SK-N-SH (cell line): ENCODE measurements at regions not wholly inside any gene's neighbourhood (a gene's known extent, or its start where the extent isn't known, plus 50 kb on each side); places are given as distances from the start of the nearest gene placed in this dataset.

Experiments used
- CTCF ChIA-PET: fragments of 300-600, 350-600 bp; formaldehyde crosslinking; extraction: SDS; loops from one replicate; lab custom pipeline; 2021; lab: Yijun Ruan, JAX
- POLR2A ChIA-PET: fragments of 350-600 bp; sonication (Branson Sonifier 250); formaldehyde crosslinking; extraction: SDS; loops from one replicate; lab custom pipeline; 2020; ENCODE audit warnings: antibody characterized with exemption, inconsistent platforms; lab: Yijun Ruan, JAX
- DNase-seq: peaks from one replicate; pipeline ENCODE4 v3.0.0; 2012
- H2AFZ ChIP-seq: fragments of 200-600 bp; sonication (generic); 2 replicates; pipeline ENCODE4 v1.8.1; 2016; ENCODE audit warnings: antibody characterized with exemption, mild to moderate bottlenecking, low read depth
- H3F3A ChIP-seq: fragments of 200-600 bp; sonication (generic); replicated peaks from 2 replicates; pipeline ENCODE3; 2016; ENCODE audit warnings: antibody characterized with exemption, mild to moderate bottlenecking; ENCODE audit not compliant: insufficient read depth
- H3K27ac ChIP-seq, 2 experiments: fragments of 200-500 bp in 1 of 2; fragments of 200-600 bp in 1 of 2; sonication (Bioruptor generic) in 1 of 2; sonication (generic), shearing (Covaris generic) in 1 of 2; 2 replicates each; pipeline versions ENCODE4 v1.5.1 to v1.6.1; 2014 to 2016; ENCODE audit warnings: low read depth in 2 of 2, inconsistent platforms in 1 of 2, low read length in 1 of 2, mild to moderate bottlenecking in 1 of 2, mixed read lengths in 1 of 2
- H3K27me3 ChIP-seq: fragments of 200-600 bp; sonication (generic), shearing (Covaris generic); 2 replicates; pipeline ENCODE4 v1.6.1; 2016; ENCODE audit warnings: mixed run types; ENCODE audit not compliant: insufficient read depth
- H3K36me3 ChIP-seq, 2 experiments: fragments of 200-500 bp in 1 of 2; fragments of 200-600 bp in 1 of 2; sonication (Bioruptor generic) in 1 of 2; sonication (generic) in 1 of 2; replicated peaks in 1 of 2; 2 replicates each; pipeline versions ENCODE3 to v1.5.1; 2014 to 2016; ENCODE audit warnings: low read length in 1 of 2, mild to moderate bottlenecking in 1 of 2; ENCODE audit not compliant: insufficient read depth in 2 of 2, control insufficient read depth in 1 of 2
- H3K4me1 ChIP-seq, 2 experiments: fragments of 200-500 bp in 1 of 2; fragments of 200-600 bp in 1 of 2; sonication (Bioruptor generic) in 1 of 2; sonication (generic), shearing (Covaris generic) in 1 of 2; 2 replicates each; pipeline versions ENCODE4 v1.5.1 to v1.6.1; 2014 to 2016; ENCODE audit warnings: low read depth in 1 of 2, low read length in 1 of 2, mixed run types in 1 of 2; ENCODE audit not compliant: insufficient read depth in 2 of 2, control insufficient read depth in 1 of 2
- H3K4me2 ChIP-seq: fragments of 200-600 bp; sonication (generic), shearing (Covaris generic); 2 replicates; pipeline ENCODE4 v1.6.1; 2017; ENCODE audit warnings: mixed run types
- H3K4me3 ChIP-seq, 2 experiments: fragments of 200-500 bp in 1 of 2; fragments of 200-600 bp in 1 of 2; sonication (Bioruptor generic) in 1 of 2; sonication (generic), shearing (Covaris generic) in 1 of 2; 2 replicates each; pipeline versions ENCODE4 v1.5.1 to v1.8.1; 2014 to 2016; ENCODE audit warnings: low read depth in 2 of 2, inconsistent platforms in 1 of 2, low read length in 1 of 2, mild to moderate bottlenecking in 1 of 2, mixed read lengths in 1 of 2, moderate library complexity in 1 of 2
- H3K79me2 ChIP-seq: fragments of 200-600 bp; sonication (generic); 2 replicates; pipeline ENCODE4 v1.8.1; 2017; ENCODE audit warnings: mild to moderate bottlenecking; ENCODE audit not compliant: insufficient read depth
- H3K9ac ChIP-seq: fragments of 200-600 bp; sonication (generic); 2 replicates; pipeline ENCODE4 v1.6.1; 2017; ENCODE audit warnings: mixed run types
- H3K9me2 ChIP-seq: fragments of 200-600 bp; sonication (generic); 2 replicates; pipeline ENCODE4 v1.6.1; 2017; ENCODE audit warnings: mixed run types
- H3K9me3 ChIP-seq: fragments of 200-600 bp; sonication (generic); 2 replicates; pipeline ENCODE4 v1.6.1; 2017; ENCODE audit warnings: mixed run types, mild to moderate bottlenecking, moderate library complexity
- H4K20me1 ChIP-seq: fragments of 200-600 bp; sonication (generic); 2 replicates; pipeline ENCODE4 v1.6.1; 2017; ENCODE audit warnings: mild to moderate bottlenecking, mixed run types; ENCODE audit not compliant: insufficient read depth
- CHD2 ChIP-seq: fragments of 150-350 bp; IDR thresholded peaks from 2 replicates; pipeline ENCODE4 v1.6.1; 2018; ENCODE audit warnings: low read length; ENCODE audit not compliant: partially characterized antibody
- ELF1 ChIP-seq: IDR thresholded peaks from 2 replicates; pipeline ENCODE4 v1.4.0; 2012
- EZH2phosphoT487 ChIP-seq: fragments of 200-600 bp; sonication (generic); IDR thresholded peaks from 2 replicates; pipeline ENCODE4 v1.6.1; 2017; ENCODE audit warnings: low read depth, mixed run types, mild to moderate bottlenecking, antibody characterized with exemption, moderate library complexity, borderline replicate concordance
- FOSL2 ChIP-seq: IDR thresholded peaks from 2 replicates; pipeline ENCODE4 v1.4.0; 2012; ENCODE audit warnings: low read depth, mild to moderate bottlenecking, moderate library complexity, borderline replicate concordance
- FOXM1 ChIP-seq: IDR thresholded peaks from 2 replicates; pipeline ENCODE4 v1.4.0; 2012; ENCODE audit warnings: low read depth, mild to moderate bottlenecking
- GABPA ChIP-seq: IDR thresholded peaks from 2 replicates; pipeline ENCODE4 v1.4.0; 2012; ENCODE audit warnings: low read depth, mild to moderate bottlenecking
- GATA2 ChIP-seq: sonication (generic); formaldehyde crosslinking; IDR thresholded peaks from 2 replicates; pipeline ENCODE4 v1.5.0; 2020; ENCODE audit warnings: mild to moderate bottlenecking, missing genetic modification reagents
- MEF2A ChIP-seq: IDR thresholded peaks from 2 replicates; pipeline ENCODE4 v1.4.0; 2012; ENCODE audit warnings: low read depth, borderline replicate concordance
- MXI1 ChIP-seq: IDR thresholded peaks from 2 replicates; pipeline ENCODE4 v1.6.1; 2012; ENCODE audit warnings: mild to moderate bottlenecking, low read depth, low read length, improper control_type of control experiment
- NFIC ChIP-seq: IDR thresholded peaks from 2 replicates; pipeline ENCODE4 v1.4.0; 2012; ENCODE audit warnings: borderline replicate concordance
- NRF1 ChIP-seq: IDR thresholded peaks from 2 replicates; pipeline ENCODE4 v1.6.1; 2012; ENCODE audit warnings: low read depth, mild to moderate bottlenecking, low read length
- RFX5 ChIP-seq: IDR thresholded peaks from 2 replicates; pipeline ENCODE4 v1.6.1; 2012; ENCODE audit warnings: mild to moderate bottlenecking, improper control_type of control experiment, low read length
- RXRA ChIP-seq: IDR thresholded peaks from 2 replicates; pipeline ENCODE4 v1.4.0; 2012; ENCODE audit warnings: low read depth, mild to moderate bottlenecking, borderline replicate concordance
- SMC3 ChIP-seq: IDR thresholded peaks from 2 replicates; pipeline ENCODE4 v1.6.1; 2012; ENCODE audit warnings: low read depth, low read length, improper control_type of control experiment
- TAF1 ChIP-seq: IDR thresholded peaks from 2 replicates; pipeline ENCODE4 v1.6.1; 2012; ENCODE audit warnings: low read depth, mild to moderate bottlenecking, low read length, moderate library complexity, borderline replicate concordance
- TCF12 ChIP-seq: IDR thresholded peaks from 2 replicates; pipeline ENCODE4 v1.4.0; 2012
- TEAD4 ChIP-seq: IDR thresholded peaks from 2 replicates; pipeline ENCODE4 v1.4.0; 2012; ENCODE audit warnings: mild to moderate bottlenecking, borderline replicate concordance; ENCODE audit not compliant: insufficient read depth
- YY1 ChIP-seq: IDR thresholded peaks from 2 replicates; pipeline ENCODE4 v1.4.0; 2012; ENCODE audit warnings: low read depth, mild to moderate bottlenecking
- WGBS: methylation state at CpG from one replicate; pipeline ENCODE4 v1.1.6; 2017; ENCODE audit warnings: low lambda C conversion rate; 5-methylcytosine and 5-hydroxymethylcytosine counted together
- TF ChIP-seq, protein P1 (sequence below): fragments of 200-600 bp; sonication (generic); IDR thresholded peaks from 2 replicates; pipeline ENCODE4 v1.6.1; 2017; ENCODE audit warnings: antibody characterized with exemption, mild to moderate bottlenecking, moderate library complexity
- TF ChIP-seq, protein P2 (sequence below): IDR thresholded peaks from 2 replicates; pipeline ENCODE4 v1.4.0; 2012; ENCODE audit warnings: low read depth, borderline replicate concordance
- TF ChIP-seq, protein P3 (sequence below): IDR thresholded peaks from 2 replicates; pipeline ENCODE4 v1.4.0; 2012; ENCODE audit warnings: low read depth, borderline replicate concordance
- TF ChIP-seq, protein P4 (sequence below): fragments of 150-350 bp; IDR thresholded peaks from 2 replicates; pipeline ENCODE4 v1.6.1; 2016; ENCODE audit warnings: mild to moderate bottlenecking, low read depth, low read length

DNA sequence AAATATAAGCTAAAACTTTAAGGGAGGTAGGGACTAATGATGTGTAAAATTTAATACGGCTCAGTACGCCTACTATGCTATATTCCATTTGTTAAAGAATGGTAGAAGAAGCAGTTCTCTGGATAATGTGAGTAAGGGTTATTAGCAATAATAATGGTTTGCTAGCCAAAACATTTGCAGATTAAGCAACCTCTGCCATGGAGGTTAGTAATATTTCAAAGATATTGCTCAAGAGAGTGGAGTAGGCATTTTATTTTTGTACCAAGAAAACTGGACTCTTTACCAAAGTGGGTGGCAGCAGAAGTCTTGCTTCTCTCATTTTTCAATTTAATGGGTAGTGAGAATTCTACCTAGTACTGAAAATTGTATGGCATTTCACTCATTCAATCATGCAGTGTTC is 158.9 kb upstream of the TMEM106B start:
- CTCF ChIA-PET, result no interaction called here
- 46% methylated on average over 2 of the region's 2 CpGs for WGBS
- TF ChIP-seq, protein P1, sequence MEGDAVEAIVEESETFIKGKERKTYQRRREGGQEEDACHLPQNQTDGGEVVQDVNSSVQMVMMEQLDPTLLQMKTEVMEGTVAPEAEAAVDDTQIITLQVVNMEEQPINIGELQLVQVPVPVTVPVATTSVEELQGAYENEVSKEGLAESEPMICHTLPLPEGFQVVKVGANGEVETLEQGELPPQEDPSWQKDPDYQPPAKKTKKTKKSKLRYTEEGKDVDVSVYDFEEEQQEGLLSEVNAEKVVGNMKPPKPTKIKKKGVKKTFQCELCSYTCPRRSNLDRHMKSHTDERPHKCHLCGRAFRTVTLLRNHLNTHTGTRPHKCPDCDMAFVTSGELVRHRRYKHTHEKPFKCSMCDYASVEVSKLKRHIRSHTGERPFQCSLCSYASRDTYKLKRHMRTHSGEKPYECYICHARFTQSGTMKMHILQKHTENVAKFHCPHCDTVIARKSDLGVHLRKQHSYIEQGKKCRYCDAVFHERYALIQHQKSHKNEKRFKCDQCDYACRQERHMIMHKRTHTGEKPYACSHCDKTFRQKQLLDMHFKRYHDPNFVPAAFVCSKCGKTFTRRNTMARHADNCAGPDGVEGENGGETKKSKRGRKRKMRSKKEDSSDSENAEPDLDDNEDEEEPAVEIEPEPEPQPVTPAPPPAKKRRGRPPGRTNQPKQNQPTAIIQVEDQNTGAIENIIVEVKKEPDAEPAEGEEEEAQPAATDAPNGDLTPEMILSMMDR, result no peak
- TF ChIP-seq TEAD4 (no peak), RXRA (no peak), MXI1 (no peak), TCF12 (no peak), MEF2A (no peak), YY1 (no peak), EZH2phosphoT487 (no peak), GATA2 (CRISPR knock-in tag) (no peak), GABPA (no peak), FOXM1 (no peak)
- TF ChIP-seq, protein P2, sequence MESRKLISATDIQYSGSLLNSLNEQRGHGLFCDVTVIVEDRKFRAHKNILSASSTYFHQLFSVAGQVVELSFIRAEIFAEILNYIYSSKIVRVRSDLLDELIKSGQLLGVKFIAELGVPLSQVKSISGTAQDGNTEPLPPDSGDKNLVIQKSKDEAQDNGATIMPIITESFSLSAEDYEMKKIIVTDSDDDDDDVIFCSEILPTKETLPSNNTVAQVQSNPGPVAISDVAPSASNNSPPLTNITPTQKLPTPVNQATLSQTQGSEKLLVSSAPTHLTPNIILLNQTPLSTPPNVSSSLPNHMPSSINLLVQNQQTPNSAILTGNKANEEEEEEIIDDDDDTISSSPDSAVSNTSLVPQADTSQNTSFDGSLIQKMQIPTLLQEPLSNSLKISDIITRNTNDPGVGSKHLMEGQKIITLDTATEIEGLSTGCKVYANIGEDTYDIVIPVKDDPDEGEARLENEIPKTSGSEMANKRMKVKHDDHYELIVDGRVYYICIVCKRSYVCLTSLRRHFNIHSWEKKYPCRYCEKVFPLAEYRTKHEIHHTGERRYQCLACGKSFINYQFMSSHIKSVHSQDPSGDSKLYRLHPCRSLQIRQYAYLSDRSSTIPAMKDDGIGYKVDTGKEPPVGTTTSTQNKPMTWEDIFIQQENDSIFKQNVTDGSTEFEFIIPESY, result no peak

DNA sequence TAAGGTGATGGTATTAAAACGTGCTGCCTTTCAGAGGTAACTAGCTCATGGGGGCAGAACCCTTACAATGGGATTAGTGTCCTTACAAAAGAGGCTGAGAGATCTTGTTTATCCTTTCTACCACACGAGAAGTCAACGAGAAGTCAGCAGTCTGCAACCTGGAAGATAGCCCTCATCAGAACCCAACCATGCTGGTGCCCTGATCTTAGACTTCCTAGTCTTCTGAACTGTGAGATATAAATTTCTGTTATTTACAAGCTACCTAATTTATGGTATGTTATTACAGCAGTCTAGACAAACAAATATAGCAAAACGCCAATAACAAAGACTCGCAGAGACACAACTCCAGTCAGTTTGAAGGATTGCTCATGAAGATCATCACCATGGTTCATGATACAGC is 157.5 kb upstream of the TMEM106B start:
- no peak overlapping the region for H2AFZ ChIP-seq
- peaks cover 5% of the 10 kb centered on the region; the same call in 1 of the 2 replicates for H3K9me3 ChIP-seq
- no peak overlapping the region for H3K4me3 ChIP-seq
- no peak for DNase-seq
- H3K36me3 ChIP-seq, result no peaks in the 10 kb centered on the region
- ChIA-PET POLR2A (no interaction called here), CTCF (interaction anchor here (1.4 kb wide), 1 partner anchor 381 kb away, joined by 4 read pairs; no protein-coding TSS in a partner anchor)
- no peaks in the 10 kb centered on the region for H3K9me2 ChIP-seq
- H3K79me2 ChIP-seq, result no peaks in the 10 kb centered on the region
- H3K27me3 ChIP-seq, result no peaks in the 10 kb centered on the region
- no peak overlapping the region for H3K4me2 ChIP-seq
- H4K20me1 ChIP-seq, result no peaks in the 10 kb centered on the region
- no peak overlapping the region for H3K27ac ChIP-seq
- H3K4me1 ChIP-seq, result no peaks in the 10 kb centered on the region
- no peak overlapping the region for H3K9ac ChIP-seq
- no peaks in the 10 kb centered on the region for H3F3A ChIP-seq
- WGBS, result 39% methylated on average over 5 of the region's 5 CpGs
- no peak for TF ChIP-seq GATA2 (CRISPR knock-in tag)
- no peak for TF ChIP-seq ELF1
- TF ChIP-seq, protein P3, sequence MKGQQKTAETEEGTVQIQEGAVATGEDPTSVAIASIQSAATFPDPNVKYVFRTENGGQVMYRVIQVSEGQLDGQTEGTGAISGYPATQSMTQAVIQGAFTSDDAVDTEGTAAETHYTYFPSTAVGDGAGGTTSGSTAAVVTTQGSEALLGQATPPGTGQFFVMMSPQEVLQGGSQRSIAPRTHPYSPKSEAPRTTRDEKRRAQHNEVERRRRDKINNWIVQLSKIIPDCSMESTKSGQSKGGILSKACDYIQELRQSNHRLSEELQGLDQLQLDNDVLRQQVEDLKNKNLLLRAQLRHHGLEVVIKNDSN, result no peak
- TF ChIP-seq, protein P4, sequence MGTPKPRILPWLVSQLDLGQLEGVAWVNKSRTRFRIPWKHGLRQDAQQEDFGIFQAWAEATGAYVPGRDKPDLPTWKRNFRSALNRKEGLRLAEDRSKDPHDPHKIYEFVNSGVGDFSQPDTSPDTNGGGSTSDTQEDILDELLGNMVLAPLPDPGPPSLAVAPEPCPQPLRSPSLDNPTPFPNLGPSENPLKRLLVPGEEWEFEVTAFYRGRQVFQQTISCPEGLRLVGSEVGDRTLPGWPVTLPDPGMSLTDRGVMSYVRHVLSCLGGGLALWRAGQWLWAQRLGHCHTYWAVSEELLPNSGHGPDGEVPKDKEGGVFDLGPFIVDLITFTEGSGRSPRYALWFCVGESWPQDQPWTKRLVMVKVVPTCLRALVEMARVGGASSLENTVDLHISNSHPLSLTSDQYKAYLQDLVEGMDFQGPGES, result no peak
- no peak for TF ChIP-seq NFIC
- TF ChIP-seq RFX5, result no peak
- TF ChIP-seq RXRA, result no peak
- TF ChIP-seq SMC3, result no peak
- no peak for TF ChIP-seq CHD2
- no peak for TF ChIP-seq MXI1
- no peak for TF ChIP-seq FOSL2
- TF ChIP-seq, protein P2, result no peak
- no peak for TF ChIP-seq TAF1
- TF ChIP-seq NRF1, result no peak

More for the DNA sequence above, 158.9 kb upstream of the TMEM106B start:
- Histone ChIP-seq H3K27me3 (no peaks in the 10 kb centered on the region), H3F3A (no peaks in the 10 kb centered on the region), H3K9me3 (peaks cover 5% of the 10 kb centered on the region; the same call in 1 of the 2 replicates), H3K79me2 (no peaks in the 10 kb centered on the region), H4K20me1 (no peaks in the 10 kb centered on the region), H3K9me2 (no peaks in the 10 kb centered on the region), H3K4me3 (no peak overlapping the region), H3K9ac (no peak overlapping the region), H3K4me2 (no peak overlapping the region), H3K27ac (no peak overlapping the region), H3K36me3 (no peaks in the 10 kb centered on the region), H2AFZ (no peak overlapping the region), H3K4me1 (no peaks in the 10 kb centered on the region)
- no peak for DNase-seq
- POLR2A ChIA-PET, result no interaction called here
